GM12873 (cell line): ENCODE measurements at regions not wholly inside any gene's neighbourhood (a gene's known extent, or its start where the extent isn't known, plus 50 kb on each side); places are given as distances from the start of the nearest gene placed in this dataset.

Source experiments
- CTCF ChIP-seq: IDR thresholded peaks from 2 replicates; pipeline ENCODE4 v1.5.1; 2012; ENCODE audit warnings: low read depth, mild to moderate bottlenecking, moderate library complexity, low read length, control low read depth; ENCODE audit not compliant: insufficient read depth; ENCODE audit errors: missing control alignments

- no peak for TF ChIP-seq CTCF
These were observed 364.7 kb upstream of the NFE2L3 start for GRCh38 chr7:25787336-25787735.

GRCh38 chr7:25788371-25788770 lies 363.6 kb upstream of the NFE2L3 start:
- TF ChIP-seq CTCF = no peak

GRCh38 chr7:25788961-25789620 lies 362.9 kb upstream of the NFE2L3 start:
- no peak for TF ChIP-seq CTCF

GRCh38 chr7:25789701-25790640 lies 362.0 kb upstream of the NFE2L3 start:
- TF ChIP-seq CTCF = no peak

- no peak for TF ChIP-seq CTCF
These were observed 361.0 kb upstream of the NFE2L3 start for GRCh38 chr7:25790963-25791362.

GRCh38 chr7:25792586-25792985 lies 359.4 kb upstream of the NFE2L3 start:
- no peak for TF ChIP-seq CTCF

GRCh38 chr7:25795824-25796235 lies 356.2 kb upstream of the NFE2L3 start:
- no peak for TF ChIP-seq CTCF
